ENCODE measurements at regions not wholly inside any gene's neighbourhood (a gene's known extent, or its start where the extent isn't known, plus 50 kb on each side); places are given as distances from the start of the nearest gene placed in this dataset.

DNA sequence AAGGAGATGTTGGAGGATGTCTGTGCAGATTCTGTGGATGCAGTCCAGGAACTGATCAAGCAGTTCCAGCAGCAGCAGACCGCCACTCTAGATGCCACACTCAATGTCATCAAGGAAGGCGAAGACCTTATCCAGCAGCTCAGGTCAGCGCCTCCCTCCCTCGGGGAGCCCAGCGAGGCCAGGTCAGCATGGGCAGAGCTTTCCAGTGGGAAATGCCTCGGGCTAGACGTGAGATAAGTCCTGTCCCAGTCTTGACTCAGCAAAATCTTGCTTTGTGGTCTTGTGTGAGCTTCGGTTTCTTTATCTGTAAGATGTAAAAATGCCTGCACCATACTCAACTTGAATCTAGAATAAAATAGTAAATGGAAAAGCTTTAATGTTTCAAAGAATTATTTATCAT is 335.1 kb upstream of the UMPS start:
- dilution Hi-C loops (cut with MboI; ENCODE audit: extremely low pct_ligation_motif_present, low sequenced_read_pairs) (no loop called here), intact Hi-C loops (cut with micrococcal nuclease) (no loop called here)
- BruUV-seq (replicated peaks) = no TSS peak
- Histone ChIP-seq H3K27me3 (ENCODE audit: control insufficient read depth in 2 of 2, insufficient read depth in 2 of 2, low read length in 2 of 2) (no peaks in the 10 kb centered on the region), H3K4me2 (ENCODE audit: insufficient read depth, low read length) (no peak overlapping the region), H3K4me3 (replicated peaks in 1 of 3; ENCODE audit: insufficient read depth in 1 of 3, low read depth in 1 of 3, low read length in 3 of 3) (no peak overlapping the region), H3K36me3 (ENCODE audit: control insufficient read depth in 2 of 2, extremely low read depth in 1 of 2, insufficient read depth in 2 of 2, low read length in 2 of 2) (no peaks in the 10 kb centered on the region), H4K20me1 (replicated peaks; ENCODE audit: control insufficient read depth, extremely low read depth, insufficient read depth, low read length) (no peaks in the 10 kb centered on the region), H3K4me1 (ENCODE audit: control insufficient read depth, extremely low read depth, insufficient read depth, low read length) (peaks cover 9% of the 10 kb centered on the region), H3K9ac (replicated peaks; ENCODE audit: extremely low read depth, insufficient read depth, low read length) (no peak overlapping the region), H3K79me2 (ENCODE audit: control insufficient read depth, insufficient read depth, low read length) (no peaks in the 10 kb centered on the region), H3K27ac (ENCODE audit: insufficient read depth, low read depth, low read length) (no peak overlapping the region), H3K9me3 (replicated peaks; ENCODE audit: control insufficient read depth, insufficient read depth, low read length) (no peaks in the 10 kb centered on the region), H3K9me1 (replicated peaks; ENCODE audit: control insufficient read depth, extremely low read depth, insufficient read depth, low read length) (no peaks in the 10 kb centered on the region), H2AFZ (ENCODE audit: low read depth, low read length) (no peak overlapping the region)
- TF ChIP-seq POLR2AphosphoS5 (IDR thresholded peaks at IDR 0.05; ENCODE audit: insufficient read depth, low read depth, low read length) = no peak
- no peak for TF ChIP-seq GATA2 (IDR thresholded peaks at IDR 0.05; ENCODE audit: insufficient read depth, insufficient read length, low read depth, low read length)
- no peak for TF ChIP-seq POLR2A (IDR thresholded peaks at IDR 0.05; ENCODE audit: low read depth, low read length)
- TF ChIP-seq FOS (IDR thresholded peaks at IDR 0.05; ENCODE audit: borderline replicate concordance, insufficient read depth, low read length) = no peak
- no peak for TF ChIP-seq EZH2 (IDR thresholded peaks at IDR 0.05; ENCODE audit: borderline replicate concordance, low read depth, low read length, severe bottlenecking)
- TF ChIP-seq, protein P1, sequence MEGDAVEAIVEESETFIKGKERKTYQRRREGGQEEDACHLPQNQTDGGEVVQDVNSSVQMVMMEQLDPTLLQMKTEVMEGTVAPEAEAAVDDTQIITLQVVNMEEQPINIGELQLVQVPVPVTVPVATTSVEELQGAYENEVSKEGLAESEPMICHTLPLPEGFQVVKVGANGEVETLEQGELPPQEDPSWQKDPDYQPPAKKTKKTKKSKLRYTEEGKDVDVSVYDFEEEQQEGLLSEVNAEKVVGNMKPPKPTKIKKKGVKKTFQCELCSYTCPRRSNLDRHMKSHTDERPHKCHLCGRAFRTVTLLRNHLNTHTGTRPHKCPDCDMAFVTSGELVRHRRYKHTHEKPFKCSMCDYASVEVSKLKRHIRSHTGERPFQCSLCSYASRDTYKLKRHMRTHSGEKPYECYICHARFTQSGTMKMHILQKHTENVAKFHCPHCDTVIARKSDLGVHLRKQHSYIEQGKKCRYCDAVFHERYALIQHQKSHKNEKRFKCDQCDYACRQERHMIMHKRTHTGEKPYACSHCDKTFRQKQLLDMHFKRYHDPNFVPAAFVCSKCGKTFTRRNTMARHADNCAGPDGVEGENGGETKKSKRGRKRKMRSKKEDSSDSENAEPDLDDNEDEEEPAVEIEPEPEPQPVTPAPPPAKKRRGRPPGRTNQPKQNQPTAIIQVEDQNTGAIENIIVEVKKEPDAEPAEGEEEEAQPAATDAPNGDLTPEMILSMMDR (IDR thresholded peaks at IDR 0.05; ENCODE audit: extremely low read depth in 1 of 2, insufficient read depth in 1 of 2, low read depth in 1 of 2, low read length in 2 of 2) = no peak
- TF ChIP-seq, protein P2, sequence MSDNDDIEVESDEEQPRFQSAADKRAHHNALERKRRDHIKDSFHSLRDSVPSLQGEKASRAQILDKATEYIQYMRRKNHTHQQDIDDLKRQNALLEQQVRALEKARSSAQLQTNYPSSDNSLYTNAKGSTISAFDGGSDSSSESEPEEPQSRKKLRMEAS (IDR thresholded peaks at IDR 0.05; ENCODE audit: insufficient read depth, insufficient read length) = no peak
- no peak for TF ChIP-seq MYC (IDR thresholded peaks at IDR 0.05; ENCODE audit: low read depth, low read length)
- TF ChIP-seq JUN (IDR thresholded peaks at IDR 0.05; ENCODE audit: borderline replicate concordance, insufficient read depth, insufficient read length, low read depth) = no peak
- FAIRE-seq = no peak
- ChIA-PET CTCF (no interaction called here), POLR2A (no interaction called here)
- no peak for DNase-seq (ENCODE audit: low read depth, low spot score)
